ENCODE measurements at regions not wholly inside any gene's neighbourhood (a gene's known extent, or its start where the extent isn't known, plus 50 kb on each side); places are given as distances from the start of the nearest gene placed in this dataset.
"Not testable (repeated sequence)": the region's sequence is repeated elsewhere in the genome, so short reads cannot be mapped to it uniquely, and the experiment has no call there.

DNA sequence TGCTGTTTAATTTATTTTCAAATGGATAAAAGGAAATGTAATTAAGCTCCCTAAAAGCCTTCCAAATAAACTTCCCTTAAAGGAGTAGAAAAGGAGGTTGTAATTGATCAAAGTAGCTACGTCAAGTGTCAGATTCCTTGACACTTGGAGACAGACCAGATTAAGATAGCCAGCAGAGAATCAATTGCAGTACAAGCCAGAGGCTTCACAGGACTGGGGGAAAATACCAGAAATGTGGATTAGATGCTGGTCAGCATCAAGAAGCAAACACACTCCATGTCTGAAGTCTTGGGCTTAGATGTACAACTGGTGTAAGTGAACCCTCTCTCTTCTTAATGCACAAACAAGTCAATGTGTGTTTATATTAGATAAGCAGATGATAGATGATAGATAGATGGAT, 184.9 kb upstream of the TAS2R1 start:
- Histone ChIP-seq H3K9me3 (no peaks in the 10 kb centered on the region), H3K27me3 (no peaks in the 10 kb centered on the region), H3K36me3 (no peaks in the 10 kb centered on the region), H3K27ac (no peak overlapping the region), H3K4me3 (no peak overlapping the region), H3K4me1 (no peaks in the 10 kb centered on the region)
- WGBS, 2 donors (ENCODE audit: low coverage in 1 of 2) = 25 to 27% methylated on average over 1 of the region's 1 CpG
- TF ChIP-seq POLR2A (IDR thresholded peaks at IDR 0.05) (no peak), EP300 (IDR thresholded peaks at IDR 0.05) (no peak), POLR2AphosphoS5 (IDR thresholded peaks at IDR 0.05) (no peak)
- TF ChIP-seq, protein P1, sequence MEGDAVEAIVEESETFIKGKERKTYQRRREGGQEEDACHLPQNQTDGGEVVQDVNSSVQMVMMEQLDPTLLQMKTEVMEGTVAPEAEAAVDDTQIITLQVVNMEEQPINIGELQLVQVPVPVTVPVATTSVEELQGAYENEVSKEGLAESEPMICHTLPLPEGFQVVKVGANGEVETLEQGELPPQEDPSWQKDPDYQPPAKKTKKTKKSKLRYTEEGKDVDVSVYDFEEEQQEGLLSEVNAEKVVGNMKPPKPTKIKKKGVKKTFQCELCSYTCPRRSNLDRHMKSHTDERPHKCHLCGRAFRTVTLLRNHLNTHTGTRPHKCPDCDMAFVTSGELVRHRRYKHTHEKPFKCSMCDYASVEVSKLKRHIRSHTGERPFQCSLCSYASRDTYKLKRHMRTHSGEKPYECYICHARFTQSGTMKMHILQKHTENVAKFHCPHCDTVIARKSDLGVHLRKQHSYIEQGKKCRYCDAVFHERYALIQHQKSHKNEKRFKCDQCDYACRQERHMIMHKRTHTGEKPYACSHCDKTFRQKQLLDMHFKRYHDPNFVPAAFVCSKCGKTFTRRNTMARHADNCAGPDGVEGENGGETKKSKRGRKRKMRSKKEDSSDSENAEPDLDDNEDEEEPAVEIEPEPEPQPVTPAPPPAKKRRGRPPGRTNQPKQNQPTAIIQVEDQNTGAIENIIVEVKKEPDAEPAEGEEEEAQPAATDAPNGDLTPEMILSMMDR (IDR thresholded peaks at IDR 0.05) = no peak
- no peak for ATAC-seq

DNA sequence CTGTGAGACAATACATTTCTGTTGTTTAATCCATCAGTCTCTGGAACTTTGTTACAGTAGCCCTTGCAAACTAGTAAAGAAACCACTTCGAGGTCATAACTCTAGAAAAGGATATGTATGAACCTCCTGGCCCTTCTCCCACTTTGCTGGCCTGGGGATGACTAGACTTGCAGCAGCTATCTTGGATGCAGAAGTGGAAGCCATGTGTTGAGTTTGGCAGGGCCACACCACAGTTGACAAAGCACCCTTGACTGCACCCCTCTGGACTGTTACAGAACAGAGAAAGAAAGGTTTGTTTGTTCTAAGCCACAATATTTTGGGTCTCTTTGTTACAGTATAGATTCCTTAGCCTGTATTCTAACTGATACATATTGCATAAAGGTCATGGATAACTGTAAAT, 183.2 kb upstream of the TAS2R1 start:
- Histone ChIP-seq H3K27me3 (no peaks in the 10 kb centered on the region), H3K27ac (no peak overlapping the region), H3K36me3 (no peaks in the 10 kb centered on the region), H3K4me3 (no peak overlapping the region), H3K4me1 (no peaks in the 10 kb centered on the region), H3K9me3 (peaks cover 0 to 5% (median 0%) of the 10 kb centered on the region in 3 donors)
- WGBS, 2 donors (ENCODE audit: low coverage in 1 of 2) = 50 to 88% methylated on average over 1 of the region's 1 CpG
- TF ChIP-seq EP300 (IDR thresholded peaks at IDR 0.05) (no peak), POLR2AphosphoS5 (IDR thresholded peaks at IDR 0.05) (no peak), POLR2A (IDR thresholded peaks at IDR 0.05) (no peak)
- TF ChIP-seq, protein P1 (IDR thresholded peaks at IDR 0.05) = no peak
- ATAC-seq = no peak

DNA sequence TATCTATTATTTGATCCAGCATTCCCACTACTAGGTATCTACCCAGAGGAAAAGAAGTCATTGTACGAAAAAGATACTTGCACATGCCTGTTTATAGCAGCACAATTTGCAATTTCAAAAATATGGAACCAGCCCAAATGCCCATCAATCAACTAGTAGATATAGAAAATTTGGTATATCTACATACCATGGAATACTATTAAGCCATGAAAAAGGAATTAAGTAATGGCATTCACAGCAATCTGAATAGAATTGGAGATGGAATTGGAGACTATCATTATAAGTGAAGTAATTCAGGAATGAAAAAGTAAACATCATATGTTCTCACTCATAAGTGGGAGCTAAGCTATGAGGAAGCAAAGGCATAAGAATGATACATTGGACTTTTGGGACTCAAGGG, 177.2 kb upstream of the TAS2R1 start:
- H3K27ac ChIP-seq, H3K27me3 ChIP-seq, H3K4me1 ChIP-seq, H3K36me3 ChIP-seq, H3K4me3 ChIP-seq, ATAC-seq: not testable (repeated sequence)
- peaks cover 0 to 23% (median 0%) of the 10 kb centered on the region in 3 donors for H3K9me3 ChIP-seq
- 91 to 100% methylated on average over 1 of the region's 1 CpG for WGBS, 2 donors (ENCODE audit: low coverage in 1 of 2)

DNA sequence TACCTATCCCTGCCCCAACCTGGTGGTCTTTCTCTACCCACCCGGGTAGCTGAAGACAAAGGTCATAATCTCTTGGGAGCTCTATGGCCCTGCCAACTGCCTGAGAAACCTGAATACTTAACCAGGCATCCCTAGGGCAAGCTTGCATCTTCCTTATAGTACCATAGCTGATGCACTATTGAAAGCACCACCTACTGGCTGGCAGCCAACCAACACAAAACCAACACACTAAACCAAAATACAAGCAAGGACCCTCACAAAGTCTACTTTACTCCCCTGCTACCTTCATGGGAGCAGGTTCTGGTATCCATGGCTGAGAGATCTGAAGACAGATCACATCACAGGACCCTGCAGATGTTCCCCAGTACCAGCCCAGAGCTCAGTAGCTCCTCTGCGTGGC, 171.8 kb upstream of the TAS2R1 start:
- ATAC-seq = no peak

DNA sequence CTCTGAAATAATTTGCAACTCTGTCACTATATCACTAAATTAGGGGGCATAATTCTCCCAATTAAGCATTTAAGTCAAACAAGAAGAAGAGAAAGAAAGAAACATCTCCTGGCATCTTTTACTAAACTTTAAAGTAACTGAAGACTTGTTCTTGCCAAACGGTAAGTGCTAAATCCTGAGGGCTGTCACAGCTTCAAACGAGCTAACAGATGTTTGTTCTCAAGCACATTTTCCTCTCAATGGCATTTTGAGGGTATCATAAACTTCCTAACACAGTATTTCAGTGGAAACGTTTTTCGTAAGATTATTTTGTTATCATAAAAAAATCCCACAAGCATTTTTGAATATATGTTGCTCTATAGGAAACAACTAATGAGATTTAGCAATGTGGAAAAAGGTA, 169.5 kb upstream of the TAS2R1 start:
- H3K9me3 ChIP-seq = peaks cover 0 to 14% (median 0%) of the 10 kb centered on the region in 3 donors
- no peak overlapping the region for H3K27ac ChIP-seq
- ATAC-seq = no peak
- H3K4me3 ChIP-seq = no peak overlapping the region
- no peaks in the 10 kb centered on the region for H3K27me3 ChIP-seq
- H3K36me3 ChIP-seq = no peaks in the 10 kb centered on the region
- 4 to 29% methylated on average over 4 of the region's 4 CpGs for WGBS, 2 donors (ENCODE audit: low coverage in 1 of 2)
- H3K4me1 ChIP-seq = no peaks in the 10 kb centered on the region
- TF ChIP-seq POLR2A (IDR thresholded peaks at IDR 0.05) (no peak), EP300 (IDR thresholded peaks at IDR 0.05) (no peak), POLR2AphosphoS5 (IDR thresholded peaks at IDR 0.05) (no peak)
- TF ChIP-seq, protein P1 (IDR thresholded peaks at IDR 0.05) = no peak

More for the DNA sequence above, 171.8 kb upstream of the TAS2R1 start:
- H3K4me3 ChIP-seq = no peak overlapping the region
- peaks cover 0 to 14% (median 0%) of the 10 kb centered on the region in 3 donors for H3K9me3 ChIP-seq
- H3K36me3 ChIP-seq = no peaks in the 10 kb centered on the region
- TF ChIP-seq POLR2A (IDR thresholded peaks at IDR 0.05) = no peak
- TF ChIP-seq, protein P1 (IDR thresholded peaks at IDR 0.05) = no peak
- no peak for TF ChIP-seq POLR2AphosphoS5 (IDR thresholded peaks at IDR 0.05)
- no peak for TF ChIP-seq EP300 (IDR thresholded peaks at IDR 0.05)
- WGBS, 2 donors (ENCODE audit: low coverage in 1 of 2) = no CpG with 5 or more reads among the region's 2 CpGs
- no peak overlapping the region for H3K27ac ChIP-seq
- H3K4me1 ChIP-seq = no peaks in the 10 kb centered on the region
- H3K27me3 ChIP-seq = no peaks in the 10 kb centered on the region

All from gastroesophageal sphincter (tissue), 4 donors.